ENCODE measurements at regions not wholly inside any gene's neighbourhood (a gene's known extent, or its start where the extent isn't known, plus 50 kb on each side); places are given as distances from the start of the nearest gene placed in this dataset.

DNA sequence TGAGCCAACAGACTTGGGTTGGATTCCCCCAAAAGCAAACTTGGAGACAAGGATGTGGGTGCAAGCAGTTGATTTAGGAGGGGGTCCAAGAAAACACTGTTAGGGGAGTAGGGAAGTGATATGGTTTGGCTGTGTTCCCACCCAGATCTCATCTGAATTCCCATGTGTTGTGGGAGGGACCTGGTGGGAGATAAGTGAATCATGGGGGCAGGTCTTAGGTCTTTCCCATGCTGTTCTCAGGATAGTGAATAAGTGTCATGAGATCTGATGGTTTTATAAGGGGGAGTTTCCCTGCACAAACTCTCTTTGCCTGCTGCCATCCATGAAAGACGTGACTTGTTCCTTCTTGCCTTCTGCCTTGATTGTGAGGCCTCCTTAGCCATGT, 542.6 kb downstream of the DHX35 start:
- no peak for DNase-seq

DNA sequence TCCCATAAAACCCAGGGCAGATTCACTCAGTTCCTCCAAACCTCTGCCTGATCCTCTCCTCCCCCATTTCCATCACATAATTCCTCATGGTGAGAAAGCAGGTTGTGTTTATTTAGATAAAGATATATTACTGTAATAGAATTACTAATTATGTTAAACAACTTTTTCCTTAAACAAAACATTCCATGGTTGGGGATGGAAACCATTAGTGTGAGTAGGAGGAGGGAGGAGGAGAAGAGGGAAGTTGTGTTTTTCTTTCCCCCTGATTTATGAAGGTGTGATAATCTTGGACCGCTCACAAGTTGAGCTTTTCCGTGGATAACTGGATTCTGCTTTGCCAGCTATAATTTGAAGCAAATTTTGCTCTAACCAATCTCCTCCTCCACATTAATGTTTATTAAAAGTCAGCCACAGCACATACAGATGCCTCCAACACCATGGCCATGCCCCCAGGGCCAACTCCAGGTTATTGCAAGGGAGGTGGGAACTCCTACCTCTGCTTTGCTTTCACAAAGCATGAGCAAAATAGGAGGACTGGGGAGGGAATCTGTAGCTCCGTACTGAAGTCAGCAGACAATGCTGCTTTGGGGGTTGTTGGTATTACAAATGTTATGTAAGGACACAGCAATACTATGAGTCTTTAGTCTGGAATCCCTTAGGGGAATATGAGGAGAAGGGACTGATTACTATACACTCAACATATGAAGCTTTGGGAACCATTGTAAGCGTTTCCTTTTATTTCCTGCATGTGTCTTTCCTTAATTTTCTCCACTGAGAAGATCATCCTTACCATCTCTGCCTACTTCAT, 542.0 kb downstream of the DHX35 start:
- no peak for DNase-seq

DNA sequence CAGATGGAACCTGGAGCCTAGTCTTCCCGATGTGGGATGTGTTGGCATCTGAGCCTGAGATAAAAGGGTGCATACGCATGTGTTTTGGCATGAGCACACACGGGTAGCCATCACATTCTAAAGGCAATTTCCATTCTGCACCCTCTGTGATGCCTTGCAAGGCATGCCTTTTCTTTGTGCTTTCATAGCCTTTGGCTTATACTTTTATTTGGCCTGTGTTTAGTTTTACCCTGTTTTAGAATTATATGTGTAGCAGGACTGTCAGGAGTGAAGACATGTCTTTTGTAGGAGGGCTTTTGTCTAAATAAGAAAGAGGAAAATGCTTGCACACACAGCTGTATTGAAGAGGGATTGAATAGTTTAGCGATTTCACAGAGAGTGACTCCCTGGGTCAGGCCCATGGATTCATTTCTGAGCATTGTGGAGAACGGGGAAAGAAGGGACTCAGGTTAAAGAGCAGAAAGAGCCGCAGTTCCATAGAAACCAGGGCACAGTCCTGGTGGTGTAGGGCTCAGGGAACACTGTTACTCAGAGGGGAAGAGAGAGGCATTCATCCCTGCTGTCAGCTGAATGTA, 530.2 kb downstream of the DHX35 start:
- no peak for DNase-seq

DNA sequence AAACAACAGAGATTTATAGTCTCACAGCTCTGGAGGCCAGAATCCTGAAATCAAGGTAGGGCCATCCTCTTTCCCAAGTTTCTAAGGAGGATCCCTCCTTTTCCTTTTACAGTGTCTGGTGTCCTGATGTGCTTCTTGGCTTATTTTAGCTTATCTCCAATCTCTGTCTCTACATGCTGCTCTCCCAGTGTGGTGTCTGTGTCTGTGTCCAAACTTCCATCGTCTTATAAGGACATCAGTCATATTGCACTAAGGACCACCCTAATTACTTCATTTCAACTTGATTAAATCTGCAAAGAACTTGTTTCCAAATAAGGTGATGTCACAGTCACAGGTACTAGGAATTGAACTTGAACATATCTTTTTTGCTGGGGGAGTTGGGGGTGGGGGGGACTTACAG, 529.6 kb downstream of the DHX35 start:
- no peak for DNase-seq

DNA sequence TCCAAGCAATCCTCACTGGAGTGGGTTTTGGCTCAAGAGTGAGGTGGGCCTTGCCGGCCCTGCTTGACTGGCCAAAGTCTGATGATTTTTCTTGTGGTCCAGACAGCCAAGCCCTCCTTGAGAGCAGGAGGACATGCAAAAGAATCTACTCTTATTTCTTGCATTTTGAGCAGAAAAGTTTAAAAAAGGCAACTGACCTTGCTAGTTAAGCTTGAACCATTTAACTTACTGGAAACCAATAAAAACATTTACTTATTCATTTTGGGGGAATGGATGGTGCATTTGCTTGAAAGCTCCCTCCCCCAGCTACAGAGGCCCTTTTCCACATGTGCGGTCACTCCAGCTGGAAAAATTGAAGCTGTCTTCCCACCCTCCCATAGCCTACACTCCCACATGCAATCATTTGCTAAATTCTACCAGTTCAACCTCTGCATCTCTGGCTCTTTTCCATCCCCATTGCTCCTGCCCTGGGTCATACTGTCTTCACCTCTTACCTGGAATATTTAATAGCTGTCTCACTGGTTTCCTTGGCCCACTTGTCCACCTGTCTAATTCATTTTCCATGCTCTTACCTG, 527.9 kb downstream of the DHX35 start:
- DNase-seq = no peak

DNA sequence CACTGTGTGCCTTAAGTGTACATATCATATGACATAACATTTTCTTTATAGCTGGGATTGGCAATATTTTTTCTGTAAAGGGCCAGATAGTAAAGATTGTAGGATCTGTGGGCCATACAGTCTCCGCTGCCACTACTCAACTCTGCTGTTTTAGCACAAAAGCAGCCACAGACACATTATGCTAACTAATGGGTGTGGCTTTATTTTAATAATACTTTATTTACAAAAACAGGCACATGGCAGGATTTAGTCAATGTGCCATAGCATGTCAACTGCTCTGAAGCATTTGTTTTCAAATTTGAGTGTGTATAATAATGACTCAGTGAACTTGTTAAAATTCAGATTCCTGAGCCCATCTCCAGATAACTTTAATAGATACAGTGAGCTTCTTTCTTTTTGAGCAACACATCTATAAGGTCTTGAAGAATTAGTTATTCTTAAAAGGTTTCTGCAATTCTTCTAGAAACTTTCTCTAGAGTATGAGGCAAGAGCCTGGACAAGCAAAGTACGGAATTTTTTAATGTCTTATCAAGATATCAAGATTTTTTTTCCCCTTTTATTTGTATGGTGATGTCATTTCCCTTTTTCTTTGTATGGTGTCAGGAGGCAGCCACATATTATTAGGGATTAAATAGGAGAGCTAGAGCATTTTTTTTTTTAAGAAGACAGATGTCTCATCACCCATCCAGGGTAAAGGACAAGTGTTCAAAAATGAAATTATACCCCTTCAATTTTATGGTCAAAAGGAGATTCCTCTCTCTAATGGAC, 518.3 kb downstream of the DHX35 start:
- DNase-seq = no peak

DNA sequence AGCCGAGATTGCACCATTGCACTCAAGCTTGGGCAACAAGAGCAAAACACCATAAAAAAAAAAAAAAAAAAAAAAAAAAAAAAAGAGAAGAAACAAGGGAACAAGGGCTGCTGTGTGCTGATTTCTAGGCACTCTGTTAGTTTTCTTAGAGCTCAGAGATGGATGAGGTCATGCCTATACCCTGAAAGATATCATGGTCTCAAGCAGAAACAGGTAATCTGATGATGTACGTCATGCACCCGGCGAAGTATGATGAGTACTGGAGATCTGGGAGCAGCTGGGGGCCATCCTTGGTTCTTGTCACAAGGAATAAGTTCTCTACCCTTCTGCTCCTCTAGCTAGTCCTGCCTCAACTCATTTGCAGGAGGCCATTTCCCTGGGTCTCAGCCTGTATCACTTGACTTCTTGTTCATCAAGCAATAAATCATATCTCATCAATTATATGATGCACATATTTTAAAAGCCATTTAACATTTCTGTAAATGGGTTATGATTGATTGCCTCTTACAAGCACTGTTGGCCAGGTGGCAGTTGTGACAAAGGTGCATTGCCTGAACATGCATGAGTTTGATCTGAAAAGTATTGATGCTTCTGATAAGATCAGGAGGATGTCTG, 517.2 kb downstream of the DHX35 start:
- DNase-seq = no peak

DNA sequence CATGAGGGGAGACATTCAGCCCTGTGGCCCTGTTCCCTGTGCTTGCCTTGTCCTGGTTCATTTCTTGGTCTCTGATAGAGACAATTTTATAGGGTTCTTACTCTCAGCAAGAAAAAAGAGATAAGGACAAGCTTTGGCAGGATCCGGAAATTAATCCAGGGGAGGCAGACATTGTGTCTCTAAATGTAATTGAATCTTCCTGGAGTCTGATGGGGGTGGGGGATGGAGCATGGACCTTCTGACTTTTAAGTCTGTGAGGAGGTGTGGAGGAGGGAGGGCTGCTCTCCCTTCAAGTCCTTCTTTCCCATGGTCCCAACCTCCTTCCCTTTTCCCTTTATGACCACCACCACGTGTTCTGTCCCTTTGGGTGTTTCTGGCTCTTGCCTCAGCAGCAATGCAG, 512.7 kb downstream of the DHX35 start:
- no peak for DNase-seq

DNA sequence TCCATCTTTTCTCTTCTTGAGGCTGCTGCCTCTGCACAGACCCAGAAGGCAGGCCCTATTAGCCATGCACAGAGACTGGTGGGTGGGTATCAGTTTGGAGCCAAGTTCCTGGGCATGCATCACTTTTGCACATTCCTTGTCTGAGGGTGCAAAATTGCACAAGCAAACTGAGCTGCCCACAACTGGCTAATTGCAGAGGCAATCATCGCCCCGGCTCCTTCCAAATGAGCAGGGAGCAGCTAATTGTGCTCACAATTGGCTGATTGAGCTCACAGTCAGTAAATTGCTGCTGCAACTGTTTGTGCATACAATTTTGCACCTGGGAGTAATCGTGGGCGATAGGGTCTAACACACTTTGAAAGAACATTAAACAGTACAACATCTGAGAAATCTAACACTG, 511.4 kb downstream of the DHX35 start:
- no peak for DNase-seq

DNA sequence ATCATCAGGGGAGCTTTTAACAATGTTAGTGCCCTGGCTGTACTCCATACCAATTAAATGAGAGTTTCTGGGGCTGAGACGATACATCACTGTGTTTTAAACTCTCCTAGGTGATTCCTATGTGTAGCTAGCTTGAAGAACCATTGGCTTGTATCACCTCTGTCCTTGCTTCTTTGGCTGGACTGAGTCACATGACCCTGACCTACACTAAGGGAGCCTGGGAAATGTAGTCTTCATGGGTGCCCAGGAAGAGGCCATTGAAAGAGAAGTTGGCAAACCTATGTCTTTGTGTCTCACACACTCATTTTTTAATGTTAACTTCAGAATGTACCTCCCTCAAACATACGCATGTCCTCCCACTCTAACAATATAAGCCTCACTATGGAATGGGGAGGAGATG, 506.6 kb downstream of the DHX35 start:
- DNase-seq = no peak

DNA sequence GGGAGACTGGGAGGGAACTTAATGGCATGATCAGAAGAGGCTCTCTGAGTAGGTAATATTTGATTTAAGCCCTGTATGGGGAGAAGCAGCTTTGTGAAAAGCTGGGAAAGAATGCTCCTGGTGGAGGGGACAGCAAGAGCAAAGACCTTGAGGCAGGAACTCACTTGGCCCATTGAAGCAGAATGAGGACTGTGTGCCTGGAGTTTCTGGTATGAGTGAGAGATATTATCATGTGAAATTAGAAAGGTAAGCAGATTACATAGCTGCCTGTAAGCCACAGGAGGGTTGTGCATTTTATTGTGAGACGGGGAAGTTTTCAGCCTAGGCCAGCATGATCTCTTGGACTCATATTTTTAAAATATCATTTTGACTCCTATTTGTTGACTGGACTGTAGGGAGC, 502.1 kb downstream of the DHX35 start:
- no peak for DNase-seq

DNA sequence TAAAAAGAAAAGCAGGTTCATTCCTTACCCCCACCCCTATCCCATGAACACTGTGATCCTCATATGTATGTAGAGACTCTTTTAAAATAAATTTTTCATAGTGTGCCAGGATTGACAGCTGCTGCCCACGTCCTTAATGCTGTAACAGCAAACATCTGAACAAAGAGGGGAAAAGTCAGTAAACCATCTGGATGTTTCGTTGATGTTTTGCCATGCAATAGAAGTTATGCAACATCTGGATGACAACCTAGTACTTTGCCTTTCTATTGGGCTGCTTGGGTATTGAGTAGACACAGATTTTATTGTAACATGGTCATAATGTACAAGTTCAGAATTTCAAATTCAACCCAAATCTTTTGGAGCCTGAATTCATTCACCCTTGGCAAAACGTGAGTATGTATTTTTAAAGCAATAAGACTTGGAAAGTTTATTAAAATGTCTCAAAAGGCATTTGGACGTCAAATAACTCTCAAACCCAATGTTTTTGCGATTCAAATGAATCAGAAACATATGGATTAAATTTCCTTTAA, 500.3 kb downstream of the DHX35 start:
- no peak for DNase-seq

DNA sequence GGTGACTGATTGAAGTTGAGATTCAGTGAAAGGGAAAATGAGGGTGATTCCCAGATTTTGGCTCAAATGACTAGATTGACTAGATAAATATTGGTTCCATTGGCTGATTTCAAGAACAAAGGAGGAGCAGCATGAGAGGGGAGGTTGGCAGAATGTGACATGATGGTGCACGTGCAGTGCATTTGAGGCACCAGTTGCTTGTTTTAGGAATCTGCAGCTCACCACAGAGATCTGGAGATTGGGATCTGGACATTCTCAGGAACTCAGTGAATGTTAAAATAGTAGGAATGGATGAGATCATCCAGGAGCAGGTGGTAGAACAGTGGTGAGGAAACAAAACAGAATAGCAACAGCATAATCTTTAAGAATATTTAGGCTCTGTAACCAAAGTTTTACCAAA, 496.3 kb downstream of the DHX35 start:
- DNase-seq = no peak

DNA sequence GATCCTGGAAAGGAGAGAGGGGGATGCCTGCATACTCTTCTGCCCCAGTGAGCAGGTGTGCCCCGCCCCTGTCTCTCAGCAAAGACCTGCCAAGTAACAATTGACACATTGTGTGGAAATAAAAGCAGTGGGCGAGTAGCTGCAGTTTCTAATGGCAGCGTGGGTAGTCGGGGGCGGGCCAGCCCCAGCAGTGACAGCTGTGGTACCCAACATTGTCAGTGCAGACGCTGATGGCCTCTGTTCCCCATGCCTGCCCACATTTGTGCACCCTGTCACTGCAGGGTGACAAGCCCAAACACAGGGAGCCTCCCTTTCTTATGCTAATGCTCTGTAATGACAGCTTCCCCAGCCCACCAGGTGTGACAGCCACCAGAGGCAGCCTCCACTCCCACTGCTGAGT, 491.7 kb downstream of the DHX35 start:
- DNase-seq = no peak

DNA sequence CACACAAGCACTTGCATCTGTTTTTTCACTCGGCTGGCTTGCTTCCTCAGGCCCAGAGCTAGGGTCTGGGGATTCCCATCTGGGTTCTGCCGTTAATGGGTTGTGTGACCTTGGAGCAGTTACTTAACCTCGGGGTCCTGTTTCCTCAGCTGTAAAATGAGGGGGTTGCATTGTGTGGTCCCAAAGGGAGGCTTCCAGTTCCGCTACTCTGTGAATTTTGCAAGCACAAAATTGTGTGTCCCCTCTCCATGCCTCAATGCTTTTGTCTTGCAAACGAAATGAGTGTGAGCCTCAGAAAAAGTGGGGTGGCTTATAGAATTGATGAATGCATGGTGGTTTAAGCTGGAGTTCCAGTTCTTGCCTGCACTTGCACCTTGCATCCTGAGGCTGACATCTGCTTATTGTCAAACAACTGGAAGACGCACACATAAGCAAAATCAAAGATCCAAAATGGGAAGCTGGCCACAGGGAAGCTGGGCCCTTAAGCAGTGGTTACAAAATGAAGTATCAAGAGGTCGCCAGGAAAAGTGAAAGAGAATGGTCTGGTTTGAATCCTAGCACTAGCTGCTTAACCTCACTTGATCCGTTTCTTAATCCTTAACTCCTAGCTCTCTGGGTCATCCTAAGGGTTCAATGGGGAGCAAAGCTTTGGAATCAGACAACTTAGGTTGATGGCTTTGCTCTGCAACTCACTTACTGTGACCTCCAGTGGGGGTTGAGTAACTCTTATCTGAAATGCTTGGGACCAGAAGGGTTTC, 490.6 kb downstream of the DHX35 start:
- no peak for DNase-seq

DNA sequence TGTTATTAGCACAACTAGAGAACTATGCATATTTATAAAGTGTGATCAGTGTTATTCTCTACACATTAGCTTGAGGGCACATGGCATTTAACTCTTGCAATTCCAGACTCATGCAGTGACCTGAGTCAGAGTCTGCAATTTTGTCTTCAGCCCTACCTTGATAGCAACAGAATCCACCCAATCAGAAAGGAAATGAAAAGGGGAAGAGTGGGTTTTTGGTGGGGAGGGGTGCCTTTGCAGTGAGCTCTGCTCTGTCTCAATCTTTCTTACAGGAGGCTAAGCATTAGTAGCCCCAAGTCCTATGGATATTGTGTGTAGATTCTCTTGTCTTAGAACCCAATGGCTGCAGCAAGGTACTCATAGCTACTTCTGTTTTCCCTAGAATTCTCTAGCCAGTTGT, 489.2 kb downstream of the DHX35 start:
- DNase-seq = no peak

DNA sequence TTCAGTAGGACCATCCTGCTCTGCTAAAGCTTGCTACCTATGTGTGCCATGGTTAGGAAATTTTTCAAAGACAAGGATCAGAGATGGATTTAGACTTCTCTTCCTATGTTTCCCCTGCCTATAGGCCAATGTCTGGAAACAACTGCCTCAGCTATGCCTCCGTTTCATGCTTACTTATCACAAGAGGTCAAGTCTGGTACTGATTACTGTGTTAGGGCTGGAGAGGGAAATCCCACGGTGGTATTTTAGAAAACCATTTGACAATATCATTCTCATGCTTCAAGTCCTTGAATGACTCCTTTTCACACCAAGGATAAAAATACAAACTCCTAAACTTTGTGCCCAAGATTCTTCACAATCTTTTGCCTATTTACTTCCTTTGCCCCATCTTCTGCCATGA, 484.3 kb downstream of the DHX35 start:
- no peak for DNase-seq

DNA sequence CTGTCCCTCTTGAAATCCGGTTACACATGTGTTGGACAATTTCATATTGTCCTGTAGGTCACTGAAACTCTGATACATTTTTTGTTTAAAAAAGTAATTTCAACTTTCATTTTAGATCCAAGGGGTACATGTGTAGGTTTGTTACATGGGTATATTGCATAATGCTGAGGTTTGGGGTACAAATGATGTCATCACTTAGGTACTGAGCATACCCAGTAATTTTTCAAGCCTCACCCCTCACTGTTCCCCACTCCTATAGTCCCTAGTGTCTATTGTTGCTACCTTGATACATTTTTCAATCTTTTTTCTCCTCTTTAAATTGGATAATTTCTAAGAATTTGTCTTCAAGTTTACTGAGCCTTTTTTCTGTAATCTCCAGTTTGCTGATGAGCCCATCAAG, 483.0 kb downstream of the DHX35 start:
- DNase-seq = no peak

DNA sequence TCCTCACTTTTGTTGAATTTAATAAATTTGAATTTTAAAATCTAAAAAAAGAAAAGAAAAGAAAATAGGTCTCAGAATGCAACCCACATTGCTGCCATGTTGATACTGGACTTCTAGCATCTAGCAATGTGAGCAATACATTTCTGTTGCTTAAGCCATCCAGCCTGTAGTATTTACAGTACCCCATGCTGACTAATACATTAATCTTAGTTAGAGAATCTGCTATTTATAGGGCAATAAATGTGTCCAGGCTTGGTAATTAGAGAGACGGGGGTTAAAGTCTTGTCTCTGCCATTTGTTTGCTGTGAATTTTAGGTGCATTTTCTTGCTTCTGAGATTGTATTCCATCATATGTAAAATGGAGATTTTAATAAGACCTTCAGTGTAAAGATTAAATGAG, 471.3 kb downstream of the DHX35 start:
- DNase-seq = no peak

DNA sequence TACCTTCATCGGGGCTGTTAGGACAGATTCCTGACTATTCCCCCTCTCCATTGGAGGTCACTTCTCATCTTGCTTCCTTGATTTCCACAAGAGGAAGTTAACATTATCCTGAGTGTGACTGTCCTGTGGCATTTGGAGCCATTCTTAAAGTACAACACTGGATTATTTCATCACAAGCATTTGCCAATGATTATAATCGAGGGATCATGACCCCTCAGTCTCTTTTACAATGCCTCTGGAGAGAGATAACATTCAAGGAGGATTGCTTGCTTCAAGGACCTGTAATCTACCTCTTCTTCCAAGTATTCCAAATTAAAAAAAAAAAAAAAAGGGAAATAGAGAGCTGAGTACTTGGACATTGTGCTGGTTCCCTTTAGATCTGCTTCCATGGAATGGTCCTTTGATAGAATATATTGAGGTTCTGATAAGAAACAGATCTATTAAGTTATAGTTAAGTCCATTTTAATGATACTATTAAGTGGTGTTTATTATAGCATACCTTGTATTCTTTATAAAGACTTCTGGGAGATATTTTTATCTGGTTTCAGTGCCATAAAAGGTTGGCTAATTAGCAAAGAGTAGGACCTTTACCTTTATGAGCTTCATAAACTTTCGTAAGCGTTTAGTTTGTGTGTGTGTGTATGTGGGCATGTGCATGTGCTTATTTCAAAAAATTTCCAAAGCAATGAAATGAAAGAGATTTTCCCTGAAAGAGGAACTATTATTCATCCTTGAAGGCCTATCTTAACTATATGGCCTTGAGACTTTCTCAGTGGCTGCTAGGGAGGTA, 469.1 kb downstream of the DHX35 start:
- no peak for DNase-seq

DNA sequence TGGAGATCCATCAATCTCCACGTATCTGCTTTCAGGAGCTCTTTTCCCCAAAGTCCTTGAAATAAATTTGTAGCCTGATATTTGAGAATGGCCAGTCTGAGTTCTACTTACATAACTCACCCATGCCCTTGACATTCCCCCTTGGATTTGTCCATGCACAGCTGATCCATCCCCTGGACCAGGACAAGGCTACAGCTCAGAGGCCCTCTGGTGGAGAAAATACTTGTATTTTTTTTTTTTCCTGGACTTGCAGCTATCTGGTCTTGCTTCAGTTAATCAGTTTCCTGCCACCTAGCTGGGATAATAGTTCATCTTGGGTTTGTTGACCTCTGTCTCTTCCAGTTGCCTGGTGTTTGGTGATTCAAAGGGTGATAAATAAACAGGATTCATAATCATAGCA, 467.6 kb downstream of the DHX35 start:
- no peak for DNase-seq

Data from NCI-H524 treated with DMSO at 0.1 percent for 48 hours (cell line).